GM21786 (cell line): ENCODE measurements at regions not wholly inside any gene's neighbourhood (a gene's known extent, or its start where the extent isn't known, plus 50 kb on each side); places are given as distances from the start of the nearest gene placed in this dataset.

Source experiments
- ATAC-seq: cut with Tn5 transposase; IDR thresholded peaks from one replicate; pipeline ENCODE4 v1.9.1; 2021; ENCODE audit not compliant: unreplicated experiment

- ATAC-seq: peak; percentile 75
Measured at GRCh38 chr10:123402656-123403055, 248.5 kb downstream of the BUB3 start.

GRCh38 chr10:123404357-123404756 is 250.2 kb downstream of the BUB3 start:
- no peak for ATAC-seq

- no peak for ATAC-seq
Measured at GRCh38 chr10:123408660-123409059, 254.5 kb downstream of the BUB3 start.

- ATAC-seq: no peak
Measured at GRCh38 chr10:123409426-123409825, 255.2 kb downstream of the BUB3 start.

DNA sequence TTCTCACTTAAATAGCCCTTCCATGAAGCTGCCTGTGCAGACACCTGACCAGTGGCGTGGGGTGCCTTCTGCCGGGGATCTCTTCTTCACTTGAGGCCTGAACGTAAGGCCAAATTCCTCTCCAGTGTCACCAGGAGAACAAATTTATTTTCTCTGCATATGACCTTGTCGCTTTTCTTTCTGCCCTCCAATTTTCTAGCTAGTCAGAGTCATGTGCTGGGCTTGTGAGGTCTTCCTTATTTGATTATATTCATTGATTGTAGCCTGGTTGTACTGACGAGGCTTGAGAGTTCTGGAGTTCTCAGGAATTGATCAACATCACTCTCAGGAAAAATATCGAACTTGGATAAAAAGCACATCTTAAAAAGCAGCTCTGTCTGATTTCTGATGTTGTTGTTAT is 255.7 kb downstream of the BUB3 start:
- no peak for ATAC-seq

GRCh38 chr10:123413353-123413752 is 252.8 kb upstream of the GPR26 start:
- ATAC-seq: no peak

- ATAC-seq: no peak
Measured at GRCh38 chr10:123415523-123415922, 250.6 kb upstream of the GPR26 start.

DNA sequence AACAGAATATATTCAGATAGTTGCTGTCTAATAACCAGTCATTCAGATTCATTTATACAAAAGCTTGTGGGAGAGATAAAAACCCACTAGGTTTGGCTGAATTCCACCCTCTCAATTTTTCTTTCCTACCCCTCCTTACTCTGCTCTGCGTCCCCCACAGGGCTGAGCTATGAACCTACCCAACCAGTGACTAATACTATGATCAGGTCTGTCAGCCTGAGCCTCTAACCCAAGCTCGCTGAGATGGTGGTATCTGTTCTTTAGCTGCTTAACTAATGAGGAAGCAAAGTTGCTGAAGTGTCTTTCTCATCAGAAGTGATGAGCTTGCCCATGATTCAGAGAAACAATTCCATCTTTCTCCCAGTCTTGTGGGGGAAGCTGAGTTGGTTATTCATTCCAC is 248.7 kb upstream of the GPR26 start:
- no peak for ATAC-seq

GRCh38 chr10:123421461-123421860 is 244.7 kb upstream of the GPR26 start:
- no peak for ATAC-seq

DNA sequence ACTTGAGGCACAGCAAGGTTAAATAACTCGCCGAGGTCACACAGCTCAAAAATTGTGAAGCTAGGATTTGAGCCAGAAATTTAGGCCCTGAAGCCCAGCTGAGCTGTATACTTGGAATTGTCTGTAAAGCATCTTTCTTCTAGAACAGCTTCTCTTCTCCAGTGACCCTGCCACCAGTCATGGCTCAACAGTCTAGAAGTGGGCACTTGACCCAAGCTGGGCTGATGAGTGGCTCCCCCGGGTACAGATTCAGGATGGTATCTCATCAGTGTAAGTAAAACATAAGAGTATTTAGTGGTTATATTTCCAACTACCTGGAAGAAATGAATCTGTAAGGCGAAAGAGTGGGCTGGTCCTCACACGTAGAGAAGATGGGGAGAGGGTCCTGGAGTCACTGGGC is 243.9 kb upstream of the GPR26 start:
- no peak for ATAC-seq

GRCh38 chr10:123424537-123424936 is 241.6 kb upstream of the GPR26 start:
- ATAC-seq: no peak

GRCh38 chr10:123425680-123426079 is 240.5 kb upstream of the GPR26 start:
- ATAC-seq: no peak

DNA sequence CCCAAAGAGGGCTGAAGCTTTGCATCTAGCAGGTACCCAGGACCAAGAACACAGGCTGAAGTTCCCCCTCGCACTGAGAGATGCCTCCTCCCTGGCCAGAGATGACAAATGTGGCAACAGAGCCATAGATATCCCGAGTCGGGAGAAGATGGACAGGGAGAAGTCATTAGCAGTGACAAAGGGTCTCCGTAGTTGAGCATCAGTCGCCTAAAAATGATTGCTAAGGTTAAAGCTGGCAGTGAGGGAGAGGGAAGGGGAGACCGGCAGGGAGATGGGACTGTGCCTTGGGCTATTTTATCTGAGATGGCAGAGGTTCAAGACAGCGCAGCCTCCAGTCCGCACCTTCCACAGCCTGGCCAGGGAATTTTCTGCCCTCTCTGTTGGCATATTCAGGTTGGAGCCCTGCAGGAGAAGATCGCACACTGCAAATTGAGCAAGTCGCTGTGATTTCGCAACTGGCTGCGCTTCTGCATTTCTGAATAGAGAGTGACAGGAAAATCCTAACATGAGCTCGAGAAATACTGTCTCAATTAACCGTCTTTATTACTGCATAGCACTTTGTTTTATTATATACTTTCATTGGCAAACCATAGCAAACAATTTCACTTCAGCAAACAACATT is 238.9 kb upstream of the GPR26 start:
- ATAC-seq: no peak

- ATAC-seq: no peak
Measured at GRCh38 chr10:123428391-123428790, 237.8 kb upstream of the GPR26 start.

DNA sequence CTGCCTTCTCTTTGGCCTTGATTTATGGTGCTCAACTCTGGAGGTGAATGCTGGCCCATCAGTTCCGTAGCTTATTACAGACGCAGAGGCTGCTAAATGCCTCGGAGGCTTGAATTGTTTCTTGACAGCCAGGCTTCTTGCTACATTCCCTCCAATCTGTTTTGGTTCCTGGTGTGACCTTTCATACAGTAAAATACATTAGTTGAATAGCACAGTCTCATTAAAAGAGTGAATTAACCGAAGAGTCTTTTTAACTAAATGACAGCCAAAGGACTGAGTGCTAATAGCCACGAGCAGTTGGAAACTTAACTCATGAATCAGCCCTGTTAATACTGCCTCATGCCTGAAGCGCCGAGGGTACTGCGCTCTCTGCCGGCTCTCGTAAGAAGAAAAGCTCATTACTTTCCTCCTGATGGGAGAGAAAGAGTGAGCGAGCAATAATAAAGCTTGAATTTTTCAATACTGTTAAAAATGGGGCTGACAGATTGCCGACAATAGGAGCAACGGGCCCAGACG is 236.4 kb upstream of the GPR26 start:
- no peak for ATAC-seq

DNA sequence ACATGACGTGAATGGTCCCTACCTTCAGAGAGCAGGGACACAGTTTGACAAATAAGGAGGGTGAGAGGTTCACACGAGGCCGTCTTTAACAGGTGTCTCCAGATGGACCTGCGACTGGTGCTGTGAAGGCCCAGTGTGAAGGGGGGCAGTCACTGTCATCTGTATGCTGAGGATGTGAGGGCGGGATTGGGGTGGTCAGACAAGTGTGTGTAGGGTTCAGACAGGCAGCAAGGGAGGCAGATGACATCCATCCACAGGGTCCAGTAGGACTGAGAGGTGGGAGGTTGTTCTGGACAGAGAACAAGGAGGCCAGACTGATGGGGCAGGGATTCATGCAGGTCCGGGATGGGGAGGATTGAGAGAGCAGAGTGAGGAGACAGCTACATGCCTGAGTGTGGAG is 232.6 kb upstream of the GPR26 start:
- no peak for ATAC-seq

- ATAC-seq: no peak
Measured at GRCh38 chr10:123434435-123435039, 231.6 kb upstream of the GPR26 start.

DNA sequence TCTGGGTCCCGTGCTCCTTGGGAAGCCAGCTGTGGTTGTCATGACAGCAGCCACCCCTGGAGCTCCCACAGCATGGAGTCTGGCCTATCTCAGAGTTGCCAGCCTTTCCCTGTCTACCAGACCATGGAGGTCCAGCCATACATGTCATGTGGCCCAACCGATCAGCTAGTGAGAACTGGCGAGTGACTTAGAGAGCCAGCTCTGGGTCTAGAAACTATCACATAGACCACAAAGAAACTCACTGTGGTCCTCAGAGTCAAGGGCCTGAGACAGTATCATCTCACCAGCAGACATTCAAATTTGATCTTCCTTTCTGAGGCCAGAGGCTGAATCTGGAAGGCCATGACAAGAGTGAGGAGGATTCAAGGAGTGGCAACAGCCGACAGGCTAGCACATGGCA is 223.3 kb upstream of the GPR26 start:
- ATAC-seq: peak; percentile 95

- no peak for ATAC-seq
Measured at GRCh38 chr10:123443924-123444323, 222.2 kb upstream of the GPR26 start.

DNA sequence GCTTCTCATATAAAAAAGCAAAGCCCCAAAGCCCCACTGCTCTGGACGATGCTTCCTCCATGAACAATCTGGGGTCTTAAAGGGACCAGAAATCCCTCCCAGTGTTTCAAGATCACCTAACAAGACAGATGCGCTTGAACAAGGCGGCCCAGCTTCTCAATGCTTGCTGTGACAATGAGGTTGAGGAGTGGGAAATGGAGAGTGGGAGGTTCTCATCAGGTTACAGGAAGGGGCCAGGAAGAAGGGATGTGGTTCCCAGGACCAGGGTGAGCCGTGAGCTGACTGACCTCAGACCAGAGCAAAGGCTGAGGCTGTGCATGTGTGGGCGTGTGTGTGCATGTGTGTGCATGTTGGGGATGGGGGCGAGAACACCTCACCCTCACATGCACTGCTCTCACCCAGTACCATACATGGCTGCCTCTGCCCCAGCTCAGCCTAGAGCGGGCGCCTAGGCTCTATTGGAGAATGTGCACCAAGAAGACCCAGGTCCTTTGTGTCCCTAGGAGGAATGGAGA is 220.8 kb upstream of the GPR26 start:
- ATAC-seq: no peak

DNA sequence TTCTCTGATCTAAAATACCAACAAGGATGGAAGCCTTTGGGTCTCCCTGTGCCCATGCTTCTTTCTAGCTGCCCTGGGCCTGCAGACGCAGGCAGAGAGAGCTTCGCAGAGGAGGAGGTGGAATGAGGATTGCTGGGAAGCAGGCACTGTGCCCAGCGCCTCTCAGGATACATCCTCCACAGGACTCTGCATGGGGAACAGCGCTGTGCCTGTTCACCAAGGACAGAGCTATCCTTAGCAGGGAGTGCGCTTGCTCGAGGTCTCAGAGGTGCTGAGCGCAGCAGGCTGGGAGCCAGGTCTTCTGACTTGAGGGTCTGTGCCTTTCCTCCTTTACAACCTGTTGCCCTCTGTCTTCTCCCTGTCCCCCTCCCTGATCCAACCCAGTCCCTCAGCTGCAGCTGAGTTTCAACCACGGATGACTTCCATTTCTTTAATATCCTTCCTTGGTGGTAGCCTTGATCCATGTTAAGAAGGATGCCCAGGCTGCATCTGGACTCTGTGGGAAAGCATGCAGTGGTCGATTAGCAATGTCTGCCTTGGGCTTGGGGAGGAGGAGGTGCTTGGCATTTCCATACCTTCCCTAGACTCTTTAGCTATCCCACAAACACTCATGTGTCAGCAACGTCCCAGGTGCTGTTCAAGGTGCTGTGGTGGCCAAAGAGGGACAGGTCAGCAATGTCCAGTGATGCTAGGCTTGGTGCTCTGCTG is 219.6 kb upstream of the GPR26 start:
- no peak for ATAC-seq
